Panc1 (cell line): ENCODE measurements at regions not wholly inside any gene's neighbourhood (a gene's known extent, or its start where the extent isn't known, plus 50 kb on each side); places are given as distances from the start of the nearest gene placed in this dataset.
"Not testable (repeated sequence)": the region's sequence is repeated elsewhere in the genome, so short reads cannot be mapped to it uniquely, and the experiment has no call there.

Experiments used
- ATAC-seq: fragments of 200-7000 bp; cut with Tn5 transposase; 2 replicates; pipeline ENCODE4 v1.9.1; 2020; ENCODE audit warnings: mild to moderate bottlenecking, moderate library complexity
- BruUV-seq: library from RNA; stranded (reverse); fragments of 400-500 nt; replicated peaks from 2 replicates; lab custom pipeline; 2021; lab: Mats Ljungman, UMichigan
- CTCF ChIA-PET: fragments of 300-600 bp; sonication (Branson Sonifier 250); formaldehyde crosslinking; loops from one replicate; lab custom pipeline; 2022; ENCODE audit warnings: antibody characterized with exemption; lab: Charles Lee
- POLR2A ChIA-PET: fragments of 300-600 bp; sonication (Branson Sonifier 250); formaldehyde crosslinking; loops from one replicate; lab custom pipeline; 2022; ENCODE audit warnings: antibody characterized with exemption; lab: Charles Lee
- DNase-seq: peaks from one replicate; pipeline ENCODE4 v3.0.0-alpha.2; 2010; ENCODE audit warnings: low read depth, low spot score
- H3K27ac ChIP-seq: 2 replicates; pipeline ENCODE4 v1.5.1; 2011; ENCODE audit warnings: mild to moderate bottlenecking, low read length, inconsistent platforms
- H3K27me3 ChIP-seq: fragments of 200-500 bp; sonication (Bioruptor generic); 2 replicates; pipeline ENCODE4 v1.6.0; 2014; ENCODE audit warnings: low read length, inconsistent platforms; ENCODE audit not compliant: control insufficient read depth, insufficient read depth
- H3K36me3 ChIP-seq: fragments of 200-500 bp; sonication (Bioruptor generic); 2 replicates; pipeline ENCODE4 v1.5.1; 2014; ENCODE audit warnings: inconsistent platforms, mild to moderate bottlenecking, low read length, moderate library complexity; ENCODE audit not compliant: control insufficient read depth, insufficient read depth
- H3K4me1 ChIP-seq: 2 replicates; pipeline ENCODE4 v1.5.1; 2011; ENCODE audit warnings: inconsistent platforms, mild to moderate bottlenecking, low read length, moderate library complexity; ENCODE audit not compliant: control insufficient read depth, insufficient read depth
- H3K4me3 ChIP-seq, 2 experiments: 2 replicates each; pipeline ENCODE4 v1.5.1; 2011 to 2012; ENCODE audit warnings: low read depth in 2 of 2, low read length in 2 of 2, mild to moderate bottlenecking in 2 of 2, inconsistent platforms in 1 of 2, moderate library complexity in 1 of 2
- H3K9me3 ChIP-seq: fragments of 200-500 bp; sonication (Bioruptor generic); 2 replicates; pipeline ENCODE4 v1.5.1; 2014; ENCODE audit warnings: low read depth, mild to moderate bottlenecking, inconsistent platforms, low read length, moderate library complexity; ENCODE audit not compliant: control insufficient read depth, insufficient read depth
- CTCF ChIP-seq: fragments of 450-650 bp; IDR thresholded peaks from 2 replicates; pipeline ENCODE4 v1.5.1; 2017; ENCODE audit warnings: mild to moderate bottlenecking
- POLR2AphosphoS5 ChIP-seq: IDR thresholded peaks from 2 replicates; pipeline ENCODE4 v1.6.1; 2012; ENCODE audit warnings: mild to moderate bottlenecking, low read depth, low read length, moderate library complexity
- REST ChIP-seq, 2 experiments: IDR thresholded peaks; 2 replicates each; pipeline ENCODE4 v1.6.1; 2011 to 2012; ENCODE audit warnings: low read depth in 2 of 2, control low read depth in 1 of 2, low read length in 1 of 2, mild to moderate bottlenecking in 1 of 2, moderate library complexity in 1 of 2; ENCODE audit not compliant: insufficient read depth in 1 of 2
- SIN3A ChIP-seq: IDR thresholded peaks from 2 replicates; pipeline ENCODE4 v1.6.1; 2012; ENCODE audit warnings: low read depth, mild to moderate bottlenecking, low read length, moderate library complexity, borderline replicate concordance; ENCODE audit not compliant: insufficient read depth
- TCF7L2 ChIP-seq: IDR thresholded peaks from 2 replicates; pipeline ENCODE4 v1.6.1; 2011; ENCODE audit warnings: mild to moderate bottlenecking, low read depth, low read length, inconsistent platforms
- in situ Hi-C: cut with HindIII; loops from 2 replicates; pipeline ENCODE4 v1.10.0; 2016; ENCODE audit warnings: low sequenced_read_pairs, low pct_unique_long_range_greater_than_20kb
- intact Hi-C: fragments of 100-400 bp; cut with micrococcal nuclease; formaldehyde crosslinking; loops from one replicate; pipeline ENCODE4 v1.10.0; 2022; ENCODE audit not compliant: unreplicated experiment

- POLR2A ChIA-PET: no interaction called here
- ATAC-seq (no peak), DNase-seq (no peak)
- intact Hi-C loops (no loop called here), in situ Hi-C loops (no loop called here)
- H3K27ac ChIP-seq: no peak overlapping the region
- H3K4me1 ChIP-seq: no peaks in the 10 kb centered on the region
- H3K4me3 ChIP-seq: no peak overlapping the region
- TF ChIP-seq CTCF (no peak), REST (IDR thresholded peaks at IDR 0.05; ENCODE audit: insufficient read depth in 1 of 2, low read depth in 2 of 2, low read length in 1 of 2) (no peak), SIN3A (no peak), TCF7L2 (no peak), POLR2AphosphoS5 (no peak)
- no peaks in the 10 kb centered on the region for H3K9me3 ChIP-seq
- H3K27me3 ChIP-seq: no peaks in the 10 kb centered on the region
- no peaks in the 10 kb centered on the region for H3K36me3 ChIP-seq
- CTCF ChIA-PET: no interaction called here
- no TSS peak for BruUV-seq
Observed at GRCh38 chr12:17866802-17867201, 223.2 kb downstream of the RERGL start.

- H3K27me3 ChIP-seq, H3K27ac ChIP-seq, POLR2A ChIA-PET, DNase-seq, H3K4me1 ChIP-seq, CTCF ChIA-PET, H3K36me3 ChIP-seq, H3K4me3 ChIP-seq, BruUV-seq, H3K9me3 ChIP-seq, in situ Hi-C loops, ATAC-seq, intact Hi-C loops: not testable (repeated sequence)
Observed at GRCh38 chr12:17855548-17855947, 234.4 kb downstream of the RERGL start.

- Histone ChIP-seq H3K4me1 (no peaks in the 10 kb centered on the region), H3K4me3 (no peak overlapping the region), H3K36me3 (no peaks in the 10 kb centered on the region), H3K9me3 (no peaks in the 10 kb centered on the region), H3K27me3 (no peaks in the 10 kb centered on the region), H3K27ac (no peak overlapping the region)
- intact Hi-C loops (no loop called here), in situ Hi-C loops (no loop called here)
- BruUV-seq: no TSS peak
- CTCF ChIA-PET: no interaction called here
- DNase-seq (no peak), ATAC-seq (no peak)
- TF ChIP-seq POLR2AphosphoS5: no peak
- TF ChIP-seq SIN3A: no peak
- TF ChIP-seq REST (IDR thresholded peaks at IDR 0.05; ENCODE audit: insufficient read depth in 1 of 2, low read depth in 2 of 2, low read length in 1 of 2): no peak
- no peak for TF ChIP-seq TCF7L2
- no peak for TF ChIP-seq CTCF
- POLR2A ChIA-PET: no interaction called here
Observed at GRCh38 chr12:17853054-17853453, 236.9 kb downstream of the RERGL start.
